ENCODE measurements at regions not wholly inside any gene's neighbourhood (a gene's known extent, or its start where the extent isn't known, plus 50 kb on each side); places are given as distances from the start of the nearest gene placed in this dataset.

GRCh38 chr7:67894746-67895145, 898.1 kb downstream of the TYW1 start (continued):
- TF ChIP-seq, protein P1, sequence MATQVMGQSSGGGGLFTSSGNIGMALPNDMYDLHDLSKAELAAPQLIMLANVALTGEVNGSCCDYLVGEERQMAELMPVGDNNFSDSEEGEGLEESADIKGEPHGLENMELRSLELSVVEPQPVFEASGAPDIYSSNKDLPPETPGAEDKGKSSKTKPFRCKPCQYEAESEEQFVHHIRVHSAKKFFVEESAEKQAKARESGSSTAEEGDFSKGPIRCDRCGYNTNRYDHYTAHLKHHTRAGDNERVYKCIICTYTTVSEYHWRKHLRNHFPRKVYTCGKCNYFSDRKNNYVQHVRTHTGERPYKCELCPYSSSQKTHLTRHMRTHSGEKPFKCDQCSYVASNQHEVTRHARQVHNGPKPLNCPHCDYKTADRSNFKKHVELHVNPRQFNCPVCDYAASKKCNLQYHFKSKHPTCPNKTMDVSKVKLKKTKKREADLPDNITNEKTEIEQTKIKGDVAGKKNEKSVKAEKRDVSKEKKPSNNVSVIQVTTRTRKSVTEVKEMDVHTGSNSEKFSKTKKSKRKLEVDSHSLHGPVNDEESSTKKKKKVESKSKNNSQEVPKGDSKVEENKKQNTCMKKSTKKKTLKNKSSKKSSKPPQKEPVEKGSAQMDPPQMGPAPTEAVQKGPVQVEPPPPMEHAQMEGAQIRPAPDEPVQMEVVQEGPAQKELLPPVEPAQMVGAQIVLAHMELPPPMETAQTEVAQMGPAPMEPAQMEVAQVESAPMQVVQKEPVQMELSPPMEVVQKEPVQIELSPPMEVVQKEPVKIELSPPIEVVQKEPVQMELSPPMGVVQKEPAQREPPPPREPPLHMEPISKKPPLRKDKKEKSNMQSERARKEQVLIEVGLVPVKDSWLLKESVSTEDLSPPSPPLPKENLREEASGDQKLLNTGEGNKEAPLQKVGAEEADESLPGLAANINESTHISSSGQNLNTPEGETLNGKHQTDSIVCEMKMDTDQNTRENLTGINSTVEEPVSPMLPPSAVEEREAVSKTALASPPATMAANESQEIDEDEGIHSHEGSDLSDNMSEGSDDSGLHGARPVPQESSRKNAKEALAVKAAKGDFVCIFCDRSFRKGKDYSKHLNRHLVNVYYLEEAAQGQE (IDR thresholded peaks at IDR 0.05; ENCODE audit: unreplicated experiment) = no peak
- TF ChIP-seq CREB1 (CRISPR knock-in tag; IDR thresholded peaks at IDR 0.05; ENCODE audit: low read depth) (no peak), EZH2phosphoT487 (IDR thresholded peaks at IDR 0.05; ENCODE audit: unreplicated experiment) (no peak)

DNA sequence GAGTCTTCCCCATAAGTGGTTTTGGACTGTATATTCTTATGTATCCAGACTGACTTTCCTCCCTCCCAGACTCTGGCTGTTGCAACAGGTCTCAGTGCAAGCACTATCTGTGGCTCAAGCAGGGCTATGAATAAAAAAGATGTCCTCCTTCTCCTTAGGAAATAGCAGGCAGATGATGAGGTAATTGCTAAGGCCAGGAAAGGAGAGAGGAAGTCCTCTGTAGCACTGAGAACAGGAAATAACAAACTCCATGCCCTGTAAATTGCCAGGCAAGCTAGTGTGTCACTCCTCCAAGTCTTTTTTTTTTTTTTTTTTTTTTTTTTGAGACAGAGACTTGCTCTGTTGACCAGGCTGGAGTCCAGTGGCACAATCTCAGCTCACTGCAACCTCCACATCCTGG, 900.1 kb downstream of the TYW1 start:
- Mint-ChIP-seq H3K9me3 (peaks cover 97% of the 10 kb centered on the region), H3K4me3 (no peak overlapping the region), H3K4me1 (no peaks in the 10 kb centered on the region), H3K27ac (no peak overlapping the region), H3K27me3 (ENCODE audit: insufficient read depth, low read depth, poor library complexity) (peaks cover 10% of the 10 kb centered on the region), H3K36me3 (ENCODE audit: low read depth) (peaks cover 40% of the 10 kb centered on the region)
- Histone ChIP-seq H3K79me2 (replicated peaks; ENCODE audit: insufficient read depth) (no peaks in the 10 kb centered on the region), H3K4me2 (no peak overlapping the region), H2AFZ (no peak overlapping the region), H3K36me3 (ENCODE audit: insufficient read depth) (peaks cover 5% of the 10 kb centered on the region; the same call in 1 of the 2 replicates), H3K4me1 (ENCODE audit: insufficient read depth) (no peaks in the 10 kb centered on the region), H3K27ac (ENCODE audit: low read depth) (no peak overlapping the region), H3K4me3 (no peak overlapping the region), H3K27me3 (ENCODE audit: insufficient read depth) (no peaks in the 10 kb centered on the region), H4K20me1 (replicated peaks; ENCODE audit: insufficient read depth) (no peaks in the 10 kb centered on the region), H3F3A (replicated peaks; ENCODE audit: low read depth) (no peaks in the 10 kb centered on the region), H3K9me2 (ENCODE audit: insufficient read depth) (no peaks in the 10 kb centered on the region)
- DNase-seq (ENCODE audit: low spot score) (no peak), ATAC-seq (no peak)
- TF ChIP-seq ZNF114 (CRISPR knock-in tag; IDR thresholded peaks at IDR 0.05) = no peak
- TF ChIP-seq EZH2phosphoT487 (IDR thresholded peaks at IDR 0.05; ENCODE audit: unreplicated experiment) = no peak
- TF ChIP-seq CREB1 (CRISPR knock-in tag; IDR thresholded peaks at IDR 0.05; ENCODE audit: low read depth) = no peak
- no peak for TF ChIP-seq STAT1 (IDR thresholded peaks at IDR 0.05; ENCODE audit: unreplicated experiment)
- TF ChIP-seq, protein P1 (IDR thresholded peaks at IDR 0.05; ENCODE audit: unreplicated experiment) = no peak
- no peak for TF ChIP-seq JUNB (IDR thresholded peaks at IDR 0.05; ENCODE audit: unreplicated experiment)
- no peak for TF ChIP-seq ZNF331 (CRISPR knock-in tag; IDR thresholded peaks at IDR 0.05; ENCODE audit: low read depth)
- no peak for TF ChIP-seq NANOG (IDR thresholded peaks at IDR 0.05; ENCODE audit: borderline replicate concordance)
- TF ChIP-seq, protein P2, sequence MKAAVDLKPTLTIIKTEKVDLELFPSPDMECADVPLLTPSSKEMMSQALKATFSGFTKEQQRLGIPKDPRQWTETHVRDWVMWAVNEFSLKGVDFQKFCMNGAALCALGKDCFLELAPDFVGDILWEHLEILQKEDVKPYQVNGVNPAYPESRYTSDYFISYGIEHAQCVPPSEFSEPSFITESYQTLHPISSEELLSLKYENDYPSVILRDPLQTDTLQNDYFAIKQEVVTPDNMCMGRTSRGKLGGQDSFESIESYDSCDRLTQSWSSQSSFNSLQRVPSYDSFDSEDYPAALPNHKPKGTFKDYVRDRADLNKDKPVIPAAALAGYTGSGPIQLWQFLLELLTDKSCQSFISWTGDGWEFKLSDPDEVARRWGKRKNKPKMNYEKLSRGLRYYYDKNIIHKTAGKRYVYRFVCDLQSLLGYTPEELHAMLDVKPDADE (IDR thresholded peaks at IDR 0.05) = no peak
- no peak for TF ChIP-seq CTCF (conservative IDR thresholded peaks at IDR 0.05; ENCODE audit: low read depth in 2 of 2)
